ENCODE measurements at regions not wholly inside any gene's neighbourhood (a gene's known extent, or its start where the extent isn't known, plus 50 kb on each side); places are given as distances from the start of the nearest gene placed in this dataset.
"Not testable (repeated sequence)": the region's sequence is repeated elsewhere in the genome, so short reads cannot be mapped to it uniquely, and the experiment has no call there.

DNA sequence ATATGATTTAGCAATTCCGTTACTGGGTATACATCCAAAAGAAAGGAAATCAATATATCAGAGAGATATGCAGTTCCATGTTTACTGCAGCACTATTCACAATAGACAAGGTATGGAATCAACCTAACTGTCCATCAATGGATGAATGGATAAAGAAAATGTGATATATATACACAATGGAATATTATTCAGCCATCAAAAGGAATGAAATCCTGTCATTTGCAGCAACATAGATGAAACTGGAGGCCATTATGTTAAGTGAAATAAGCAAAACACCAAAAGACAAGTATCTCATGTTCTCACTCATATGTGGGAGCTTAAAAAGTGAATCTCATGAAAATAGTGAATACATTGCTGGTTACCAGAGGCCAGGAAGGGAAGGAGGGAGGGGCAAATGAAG lies 390.8 kb downstream of the ZFHX3 start:
- DNase-seq (ENCODE audit: low read depth in 2 of 2): no peak

DNA sequence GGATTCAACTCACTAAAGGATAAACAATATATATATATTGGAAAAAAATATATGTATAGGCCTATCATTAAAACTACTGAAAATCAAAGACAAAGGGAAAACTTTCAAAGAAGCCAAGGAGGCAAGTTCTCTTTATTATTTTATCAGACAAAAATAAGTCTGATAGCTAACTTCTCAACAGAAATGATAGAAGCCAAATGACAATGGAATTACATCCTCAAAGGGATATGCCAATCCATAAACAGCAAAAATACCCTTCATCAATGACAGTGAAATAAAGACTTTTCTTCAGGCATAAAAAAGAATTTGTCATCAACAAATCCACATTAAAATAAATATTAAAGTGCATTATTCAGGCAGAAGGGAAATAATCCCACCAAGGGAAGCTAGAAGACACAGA lies 393.4 kb downstream of the ZFHX3 start:
- DNase-seq (ENCODE audit: low read depth in 2 of 2): no peak

GRCh38 chr16:72649254-72649944 lies 398.5 kb downstream of the ZFHX3 start:
- no peak for DNase-seq (ENCODE audit: low read depth in 2 of 2)

DNA sequence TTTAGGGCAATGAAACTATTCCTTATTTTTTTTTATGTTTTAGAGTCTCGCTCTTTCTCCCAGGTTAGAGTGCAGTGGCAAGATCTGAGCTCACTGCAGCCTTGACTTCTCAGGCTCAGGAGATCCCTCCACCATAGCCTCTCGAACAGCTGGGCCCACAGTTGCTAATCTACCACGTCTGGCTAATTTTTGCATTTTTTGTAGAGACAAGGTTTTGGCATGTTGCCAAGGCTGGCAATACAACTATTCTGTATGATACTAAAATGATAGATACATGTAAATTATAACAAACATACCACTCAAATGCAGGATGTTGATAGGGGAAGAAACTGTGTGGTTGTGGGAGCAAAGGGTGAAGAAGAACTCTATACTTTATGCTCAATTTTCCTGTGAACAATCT lies 401.3 kb downstream of the ZFHX3 start:
- DNase-seq (ENCODE audit: low read depth in 2 of 2): no peak

GRCh38 chr16:72645538-72645937 lies 402.4 kb downstream of the ZFHX3 start:
- no peak for DNase-seq (ENCODE audit: low read depth in 2 of 2)

- no peak for DNase-seq (ENCODE audit: low read depth in 2 of 2)
Observed at GRCh38 chr16:72644911-72645310, 403.0 kb downstream of the ZFHX3 start.

DNA sequence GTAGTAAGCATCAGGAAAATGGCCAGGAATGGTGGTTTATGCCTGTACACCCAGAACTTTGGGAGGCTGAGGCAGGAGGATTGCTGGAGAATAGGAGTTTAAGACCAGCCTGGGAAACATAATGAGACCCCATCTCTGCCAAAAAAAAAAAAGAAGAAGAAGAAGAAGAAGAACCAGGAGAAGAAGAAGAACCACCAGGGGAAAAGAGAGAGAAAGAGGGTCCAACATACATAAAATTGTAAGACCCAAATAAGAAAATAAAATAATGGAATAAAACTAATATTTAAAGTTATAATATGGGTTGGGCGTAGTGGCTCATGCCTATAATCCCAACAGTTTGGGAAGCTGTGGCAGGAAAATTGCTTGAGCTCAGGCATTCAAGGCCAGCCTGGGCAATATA lies 408.4 kb downstream of the ZFHX3 start:
- DNase-seq (ENCODE audit: low read depth in 2 of 2): no peak

DNA sequence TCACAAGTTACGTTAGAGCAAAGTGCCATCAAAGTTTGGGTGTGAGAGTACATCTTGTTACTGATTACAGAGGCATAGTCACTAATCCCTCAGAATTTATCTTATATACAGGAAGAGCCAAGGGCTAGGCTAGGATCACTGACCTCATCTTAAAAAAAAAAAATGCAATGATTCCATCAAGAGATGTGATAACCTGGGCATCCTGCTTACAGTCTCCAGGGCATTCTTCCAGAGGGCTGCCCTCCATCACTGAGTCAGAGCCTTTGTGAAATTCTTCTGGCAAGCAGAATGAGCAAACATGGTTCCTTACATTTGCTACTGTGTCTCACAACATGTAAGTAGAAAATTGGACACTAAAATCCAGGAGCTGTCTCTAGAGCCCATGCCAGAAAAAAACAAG lies 410.6 kb downstream of the ZFHX3 start:
- no peak for DNase-seq (ENCODE audit: low read depth in 2 of 2)

DNA sequence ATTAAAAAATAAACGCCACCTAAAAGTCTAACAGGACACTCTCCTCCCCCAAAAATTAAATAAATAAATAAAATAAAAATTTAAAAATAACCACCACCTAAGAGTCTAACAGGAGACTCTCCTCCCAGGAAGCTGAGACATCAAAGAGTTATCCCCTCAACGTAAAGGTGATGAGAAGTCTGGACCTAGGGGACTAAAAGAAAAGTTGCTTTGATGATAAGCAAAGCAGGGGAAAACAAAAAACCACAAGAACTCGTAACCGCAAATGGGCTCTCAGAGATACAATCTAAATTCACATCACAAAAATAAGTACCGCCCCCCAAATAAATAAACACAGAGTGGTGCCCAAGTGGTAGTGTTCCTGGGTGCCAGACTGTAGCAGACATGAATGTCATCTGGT lies 412.2 kb downstream of the ZFHX3 start:
- DNase-seq (ENCODE audit: low read depth in 2 of 2): no peak

DNA sequence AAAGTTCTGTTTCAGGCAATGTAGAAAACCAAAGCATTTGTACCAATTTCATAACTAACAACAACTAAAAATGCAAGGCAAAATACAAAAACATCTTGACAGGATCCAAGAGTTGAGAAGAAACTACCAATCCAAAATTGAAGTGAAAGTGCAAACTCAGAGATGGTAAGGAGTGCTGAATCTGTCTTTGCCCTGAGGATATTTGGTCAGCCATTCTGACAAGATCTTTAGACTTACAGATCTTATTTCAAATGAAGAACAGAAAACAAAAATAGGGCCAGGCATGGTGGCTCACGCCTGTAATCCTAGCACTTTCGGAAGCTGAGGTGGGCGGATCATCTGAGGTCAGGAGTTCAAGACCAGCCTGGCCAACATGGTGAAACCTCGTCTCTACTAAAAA lies 412.8 kb downstream of the ZFHX3 start:
- DNase-seq (ENCODE audit: low read depth in 2 of 2): no peak

GRCh38 chr16:72627182-72627896 lies 420.6 kb downstream of the ZFHX3 start:
- not testable (repeated sequence) for DNase-seq (ENCODE audit: low read depth in 2 of 2)

GRCh38 chr16:72626623-72627022 lies 421.3 kb downstream of the ZFHX3 start:
- DNase-seq (ENCODE audit: low read depth in 2 of 2): no peak

DNA sequence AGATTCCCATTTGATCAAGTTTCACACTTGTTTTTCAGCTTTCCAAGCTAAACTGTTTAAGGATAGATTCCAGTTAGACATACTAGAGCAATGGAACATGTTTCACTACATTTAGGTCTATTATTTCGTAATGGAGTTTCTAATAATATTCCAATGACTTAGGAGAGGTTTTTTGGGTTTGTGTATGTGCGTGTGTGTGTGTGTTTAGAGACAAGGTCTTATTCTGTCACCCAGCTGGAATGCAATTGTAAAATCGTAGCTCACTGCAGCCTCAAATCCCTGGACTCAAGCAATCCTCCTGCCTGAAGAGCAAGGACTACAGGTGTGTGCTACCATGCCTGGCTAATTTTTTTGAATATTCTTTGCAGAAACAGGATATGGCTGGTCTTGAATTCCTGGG lies 426.3 kb downstream of the ZFHX3 start:
- DNase-seq (ENCODE audit: low read depth in 2 of 2): no peak

GRCh38 chr16:72620853-72621252 lies 427.1 kb downstream of the ZFHX3 start:
- DNase-seq (ENCODE audit: low read depth in 2 of 2): no peak

DNA sequence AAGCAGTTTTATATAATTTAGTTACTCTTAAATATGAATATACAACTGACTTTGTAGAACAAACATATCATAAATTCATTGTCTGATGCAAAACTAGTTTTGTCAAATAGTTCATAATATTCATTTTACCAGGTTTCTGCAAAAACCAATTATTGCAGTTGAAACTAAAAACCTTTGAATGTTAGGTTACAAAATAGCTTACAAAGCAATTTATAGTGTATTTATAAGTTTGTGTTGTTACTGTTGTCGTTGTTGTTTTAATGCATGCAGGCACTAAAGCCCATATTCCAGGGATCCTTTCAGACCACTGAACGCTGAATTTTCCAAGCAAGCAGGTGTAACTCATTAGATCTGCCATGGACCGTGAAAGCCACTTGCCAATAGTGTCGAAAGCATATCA lies 427.6 kb downstream of the ZFHX3 start:
- DNase-seq (ENCODE audit: low read depth in 2 of 2): no peak

DNA sequence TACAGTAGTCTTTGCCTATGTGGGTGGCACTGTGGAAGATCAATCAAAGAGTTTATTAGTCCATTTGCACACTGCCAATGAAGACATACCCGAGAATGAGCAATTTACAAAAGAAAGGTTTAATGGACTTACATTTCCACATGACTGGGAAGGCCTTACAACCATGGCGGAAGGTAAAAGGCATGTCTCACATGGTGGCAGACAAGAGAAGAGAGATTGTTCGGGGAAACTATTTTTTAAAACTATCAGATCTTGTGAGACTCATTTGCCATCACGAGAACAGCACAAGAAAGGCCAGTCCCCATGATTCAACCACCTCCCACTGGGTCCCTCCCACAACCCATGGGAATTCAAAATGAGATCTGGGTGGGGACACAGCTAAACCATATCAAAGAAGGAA lies 432.1 kb downstream of the ZFHX3 start:
- no peak for DNase-seq (ENCODE audit: low read depth in 2 of 2)

DNA sequence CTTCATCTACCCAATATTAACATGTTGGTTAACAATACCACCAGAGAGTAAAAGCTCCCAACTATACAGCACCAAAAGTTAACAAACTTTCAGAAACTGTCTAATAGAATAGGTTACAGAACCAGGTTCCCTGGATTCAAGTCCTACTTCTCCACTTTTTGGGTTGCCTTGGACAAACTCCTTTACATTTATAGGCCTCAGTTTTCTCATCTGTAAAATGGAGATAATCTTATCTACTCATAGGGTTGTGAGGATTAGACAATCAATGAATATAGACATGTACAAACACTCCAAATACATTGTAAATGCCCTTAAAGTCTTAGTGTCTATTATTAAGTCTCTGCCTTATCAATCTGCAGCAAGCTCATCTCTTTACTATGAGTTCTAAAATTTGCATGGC lies 435.2 kb downstream of the ZFHX3 start:
- DNase-seq (ENCODE audit: low read depth in 2 of 2): no peak

GRCh38 chr16:72612256-72612655 lies 435.7 kb downstream of the ZFHX3 start:
- no peak for DNase-seq (ENCODE audit: low read depth in 2 of 2)

GRCh38 chr16:72609933-72610332 lies 438.0 kb upstream of the PMFBP1 start:
- no peak for DNase-seq (ENCODE audit: low read depth in 2 of 2)

DNA sequence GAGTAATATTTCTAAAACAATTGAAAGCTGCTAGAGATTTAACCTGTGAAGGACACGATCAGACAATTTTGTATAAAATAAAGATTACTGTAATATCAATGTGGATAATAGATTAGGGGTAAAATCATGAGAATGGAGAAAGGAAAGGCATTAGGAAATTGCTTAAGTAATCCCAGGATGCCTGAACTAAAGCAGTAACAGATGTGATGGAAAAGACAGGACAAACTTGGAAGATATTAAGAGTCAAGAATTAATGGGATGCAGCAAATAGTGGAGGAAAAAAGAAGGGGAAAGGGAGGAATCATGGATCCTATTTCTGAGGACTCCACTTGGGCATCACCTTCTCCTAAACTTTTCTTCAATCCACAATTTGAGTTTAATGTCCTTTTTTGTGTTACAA lies 437.1 kb upstream of the PMFBP1 start:
- no peak for DNase-seq (ENCODE audit: low read depth in 2 of 2)

- DNase-seq (ENCODE audit: low read depth in 2 of 2): no peak
Observed at GRCh38 chr16:72604375-72604774, 432.4 kb upstream of the PMFBP1 start.

DNA sequence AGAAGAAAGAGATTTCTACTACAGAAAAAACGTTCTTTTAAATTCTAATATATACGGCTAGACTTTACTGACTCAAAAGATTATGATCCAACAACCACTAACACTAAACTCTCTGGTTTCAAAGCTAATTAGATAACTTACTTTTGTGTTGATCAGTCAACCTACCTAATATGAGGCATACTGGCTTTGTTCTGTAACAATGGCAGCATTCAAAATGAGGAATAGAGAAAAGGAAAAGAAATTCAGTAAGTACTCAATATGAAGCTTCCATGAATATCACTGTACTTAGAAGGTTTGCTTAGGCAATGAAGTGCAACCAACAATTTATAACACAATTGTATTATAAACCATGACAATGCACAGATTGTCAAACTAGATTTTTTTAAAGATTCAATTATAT lies 430.5 kb upstream of the PMFBP1 start:
- DNase-seq (ENCODE audit: low read depth in 2 of 2): no peak

- DNase-seq (ENCODE audit: low read depth in 2 of 2): no peak
Observed at GRCh38 chr16:72598696-72599095, 426.7 kb upstream of the PMFBP1 start.

- DNase-seq (ENCODE audit: low read depth in 2 of 2): no peak
Observed at GRCh38 chr16:72597938-72598337, 426.0 kb upstream of the PMFBP1 start.
